Duodenal mucosa (tissue), 2 donors: ENCODE measurements at regions not wholly inside any gene's neighbourhood (a gene's known extent, or its start where the extent isn't known, plus 50 kb on each side); places are given as distances from the start of the nearest gene placed in this dataset.

Experiments used
- H3K27ac ChIP-seq: one replicate; pipeline ENCODE4 v1.7.0; 2013; ENCODE audit warnings: low read depth, low read length
- H3K27me3 ChIP-seq, 2 donors: one replicate each; pipeline ENCODE4 v1.7.0; 2013; ENCODE audit warnings: low read length in 2 of 2, control low read depth in 1 of 2; ENCODE audit not compliant: insufficient read depth in 2 of 2, control insufficient read depth in 1 of 2
- H3K36me3 ChIP-seq, 2 donors: one replicate each; pipeline ENCODE4 v1.7.0; 2013; ENCODE audit warnings: low read length in 2 of 2, control low read depth in 1 of 2; ENCODE audit not compliant: insufficient read depth in 2 of 2, control insufficient read depth in 1 of 2
- H3K4me1 ChIP-seq, 2 donors: one replicate each; pipeline ENCODE4 v1.7.0; 2013; ENCODE audit warnings: low read length in 2 of 2, control low read depth in 1 of 2; ENCODE audit not compliant: insufficient read depth in 2 of 2, control insufficient read depth in 1 of 2
- H3K4me3 ChIP-seq, 2 donors: one replicate each; pipeline ENCODE4 v1.7.0; 2013; ENCODE audit warnings: low read length in 2 of 2, low read depth in 1 of 2
- H3K9ac ChIP-seq, 2 donors: one replicate each; pipeline ENCODE4 v1.7.0; 2013; ENCODE audit warnings: low read length in 2 of 2, low read depth in 1 of 2
- H3K9me3 ChIP-seq, 2 donors: one replicate each; pipeline ENCODE4 v1.7.0; 2013; ENCODE audit warnings: low read length in 2 of 2, control low read depth in 1 of 2; ENCODE audit not compliant: control insufficient read depth in 1 of 2

DNA sequence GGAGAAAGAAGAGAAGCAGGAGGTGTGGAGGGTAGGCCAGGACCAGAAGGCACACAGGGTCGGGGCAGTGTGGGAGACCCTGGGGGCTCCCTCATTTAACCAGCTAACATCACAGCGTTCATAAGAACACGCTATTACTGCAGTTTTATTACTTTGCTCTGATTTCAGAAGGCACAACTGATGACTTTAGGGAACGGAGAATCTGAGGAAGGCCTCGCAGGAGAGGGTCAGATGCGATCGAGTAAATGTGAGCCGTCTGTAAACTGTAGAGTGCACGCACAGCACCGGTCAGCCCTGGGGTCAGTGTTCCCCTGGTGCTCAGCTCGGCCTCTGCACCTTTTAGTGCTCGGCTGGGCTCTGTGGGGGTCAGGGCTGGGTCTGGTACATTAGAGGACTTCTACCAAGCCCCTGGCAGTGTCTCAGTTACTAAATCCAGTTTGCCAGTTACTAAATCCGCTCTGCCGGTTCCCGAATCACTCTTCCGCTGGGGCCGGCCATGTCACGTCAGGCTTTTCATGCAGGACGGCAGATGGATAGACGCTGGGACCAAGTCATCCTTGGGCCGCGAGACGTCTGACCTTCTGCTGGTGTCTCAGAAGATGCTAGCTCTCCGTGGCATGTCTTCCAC lies 325.9 kb downstream of the SEC14L1 start:
- peak overlapping the region in 1 of 2 donors; percentile 2 for H3K9ac ChIP-seq
- no peaks in the 10 kb centered on the region for H3K9me3 ChIP-seq
- peaks cover 51 to 59% of the 10 kb centered on the region in 2 donors for H3K4me1 ChIP-seq
- no peaks in the 10 kb centered on the region for H3K27me3 ChIP-seq
- H3K27ac ChIP-seq = peak overlapping the region; percentile 34
- peaks cover 0 to 12% of the 10 kb centered on the region in 2 donors for H3K36me3 ChIP-seq
- H3K4me3 ChIP-seq = no peak overlapping the region

DNA sequence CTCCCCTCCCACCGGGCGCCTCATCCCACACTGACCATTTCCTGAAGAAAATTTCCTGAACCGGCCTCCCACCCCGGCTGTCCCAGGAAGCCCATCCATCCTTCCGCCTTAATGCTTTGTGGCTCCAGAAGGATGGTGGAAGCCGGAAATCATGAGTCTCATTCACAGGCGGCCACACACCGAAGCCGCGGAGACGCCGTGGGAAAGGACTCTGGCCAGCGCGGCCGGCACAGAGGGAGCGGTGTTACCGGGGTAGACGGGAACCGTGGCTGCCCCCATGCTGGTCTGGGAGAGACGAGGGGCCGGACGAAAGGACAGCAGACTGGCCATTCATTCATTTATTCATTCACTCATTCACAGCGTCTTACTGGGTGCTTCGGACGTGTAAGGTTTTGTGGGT lies 326.8 kb downstream of the SEC14L1 start:
- H3K27me3 ChIP-seq = no peaks in the 10 kb centered on the region
- H3K4me1 ChIP-seq = peaks cover 51 to 59% of the 10 kb centered on the region in 2 donors
- no peaks in the 10 kb centered on the region for H3K9me3 ChIP-seq
- no peak overlapping the region for H3K27ac ChIP-seq
- H3K4me3 ChIP-seq = no peak overlapping the region
- no peak overlapping the region for H3K9ac ChIP-seq
- peaks cover 0 to 12% of the 10 kb centered on the region in 2 donors for H3K36me3 ChIP-seq

DNA sequence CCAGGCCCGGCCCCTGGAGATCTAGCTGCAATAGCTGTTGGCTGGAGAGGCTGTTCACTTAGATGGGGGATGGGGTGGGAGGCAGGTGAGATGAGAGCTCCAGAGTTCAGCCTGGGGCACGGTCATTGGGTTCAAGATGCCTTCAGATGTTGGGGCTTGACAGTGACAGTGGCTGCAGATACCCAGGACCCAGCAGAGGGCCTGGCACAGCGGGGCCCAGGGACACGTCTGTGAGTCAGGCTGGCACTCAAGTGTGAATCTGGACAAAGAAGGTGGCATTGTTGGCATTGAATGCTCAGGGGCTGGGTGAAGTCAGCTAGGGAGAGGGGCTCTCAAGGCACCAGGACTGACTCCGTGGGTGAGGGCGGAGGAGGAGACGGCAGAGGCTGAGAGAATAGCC lies 328.1 kb downstream of the SEC14L1 start:
- Histone ChIP-seq H3K27ac (no peak overlapping the region), H3K27me3 (no peaks in the 10 kb centered on the region), H3K4me3 (no peak overlapping the region), H3K4me1 (peaks cover 58 to 62% of the 10 kb centered on the region in 2 donors), H3K36me3 (peaks cover 0 to 12% of the 10 kb centered on the region in 2 donors), H3K9ac (no peak overlapping the region), H3K9me3 (no peaks in the 10 kb centered on the region)

DNA sequence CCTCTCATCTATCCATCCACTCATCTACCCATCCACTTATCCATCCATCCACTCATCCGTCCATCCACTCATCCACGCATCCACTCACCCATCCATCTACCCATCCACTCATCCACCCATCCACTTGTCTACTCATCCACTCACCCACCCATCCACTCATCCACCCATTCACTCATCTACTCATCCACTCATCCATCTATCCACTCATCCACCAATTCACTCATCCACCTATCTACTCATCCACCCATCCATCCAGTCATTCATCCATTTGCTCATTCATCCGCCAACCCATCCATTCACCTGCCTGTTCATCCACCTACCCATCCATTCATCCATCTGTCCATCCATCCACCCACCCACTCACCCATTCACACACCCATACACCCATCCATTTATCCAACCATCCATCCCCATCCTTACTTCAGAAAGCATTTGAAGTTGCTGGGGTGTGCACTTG lies 329.6 kb downstream of the SEC14L1 start:
- H3K27ac ChIP-seq = no peak overlapping the region
- H3K9me3 ChIP-seq = no peaks in the 10 kb centered on the region
- no peak overlapping the region for H3K4me3 ChIP-seq
- H3K9ac ChIP-seq = no peak overlapping the region
- peaks cover 0 to 12% of the 10 kb centered on the region in 2 donors for H3K36me3 ChIP-seq
- H3K27me3 ChIP-seq = no peaks in the 10 kb centered on the region
- H3K4me1 ChIP-seq = peaks cover 64 to 68% of the 10 kb centered on the region in 2 donors

DNA sequence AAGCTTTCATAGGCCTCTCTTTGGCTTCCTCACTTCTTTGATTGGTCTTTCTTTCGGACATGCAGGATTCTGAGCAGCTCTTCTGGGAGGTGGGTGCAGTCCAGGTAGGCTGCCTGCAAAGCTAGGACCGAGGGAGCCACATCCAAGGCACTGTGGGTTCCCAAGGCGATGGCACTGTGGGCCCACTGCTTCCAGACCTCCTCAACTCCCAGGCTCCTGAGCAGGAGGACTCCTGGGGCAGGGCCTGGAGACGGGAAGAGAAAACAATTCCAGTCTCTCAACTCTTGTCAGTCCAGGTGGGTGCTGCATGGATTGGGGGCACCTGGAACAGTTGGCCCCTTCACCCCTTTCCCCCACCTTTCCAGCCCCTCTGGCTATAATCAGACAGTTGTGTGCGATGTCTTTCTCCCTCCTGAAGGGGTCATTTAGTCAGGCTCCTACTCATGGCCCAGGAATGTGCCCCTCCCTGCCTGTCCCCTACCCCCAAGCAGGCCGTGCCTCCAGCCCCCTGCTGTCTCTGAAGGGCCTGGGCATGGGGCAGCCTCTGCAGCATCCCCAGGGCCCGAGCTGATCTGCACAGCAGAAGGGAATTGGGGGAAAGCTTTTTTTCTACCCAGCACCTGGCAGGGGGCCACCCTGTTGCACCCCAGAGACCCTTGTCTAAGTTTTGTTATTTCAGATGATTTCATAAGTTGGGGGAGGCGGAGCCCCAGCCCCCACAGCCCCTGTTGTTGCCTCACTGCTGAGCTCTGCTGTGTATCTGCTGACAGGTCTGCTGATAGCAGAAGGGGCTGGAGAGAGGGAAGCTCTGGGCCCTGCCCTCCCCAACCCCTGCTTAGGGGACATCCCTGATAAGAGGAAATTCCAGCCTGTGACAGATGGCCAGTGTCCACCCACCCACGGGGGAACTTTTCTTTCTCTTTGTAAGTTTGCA lies 330.3 kb downstream of the SEC14L1 start:
- peaks cover 0 to 12% of the 10 kb centered on the region in 2 donors for H3K36me3 ChIP-seq
- H3K27me3 ChIP-seq = no peaks in the 10 kb centered on the region
- H3K9ac ChIP-seq = peak overlapping the region in 1 of 2 donors; percentile 16
- H3K4me1 ChIP-seq = peaks cover 66 to 72% of the 10 kb centered on the region in 2 donors
- no peaks in the 10 kb centered on the region for H3K9me3 ChIP-seq
- H3K27ac ChIP-seq = no peak overlapping the region
- peak overlapping the region in 1 of 2 donors; percentile 13 for H3K4me3 ChIP-seq

DNA sequence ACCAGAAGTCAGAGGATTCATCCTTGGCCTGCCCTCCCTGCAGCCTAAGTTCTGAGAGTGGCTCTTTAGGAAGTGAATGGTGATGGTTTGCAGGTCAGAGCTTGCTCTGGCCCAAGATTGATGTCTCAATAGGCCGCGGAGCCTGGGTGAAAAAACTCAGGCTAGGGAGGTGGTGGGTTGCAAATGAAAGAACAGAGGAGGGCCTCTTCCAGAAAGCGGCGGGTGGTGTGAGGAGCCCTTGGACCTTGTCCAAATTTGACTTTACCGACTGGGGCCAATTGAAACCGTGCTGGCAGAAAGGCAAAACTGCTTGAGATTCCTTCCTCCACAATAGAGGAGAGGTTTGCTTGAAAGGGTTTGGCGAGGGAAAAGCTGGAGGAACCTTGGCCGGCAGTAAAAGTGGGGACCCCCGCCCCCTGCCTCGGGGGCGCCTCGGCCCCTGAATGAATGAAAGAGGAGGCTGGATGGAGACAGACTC lies 331.3 kb downstream of the SEC14L1 start:
- no peaks in the 10 kb centered on the region for H3K27me3 ChIP-seq
- H3K4me1 ChIP-seq = peaks cover 65 to 67% of the 10 kb centered on the region in 2 donors
- peaks cover 0 to 7% of the 10 kb centered on the region in 2 donors for H3K36me3 ChIP-seq
- H3K9me3 ChIP-seq = no peaks in the 10 kb centered on the region
- peak overlapping the region; percentile 8 to 13 for H3K4me3 ChIP-seq
- H3K27ac ChIP-seq = peak overlapping the region; percentile 23
- H3K9ac ChIP-seq = peak overlapping the region in 1 of 2 donors; percentile 36

DNA sequence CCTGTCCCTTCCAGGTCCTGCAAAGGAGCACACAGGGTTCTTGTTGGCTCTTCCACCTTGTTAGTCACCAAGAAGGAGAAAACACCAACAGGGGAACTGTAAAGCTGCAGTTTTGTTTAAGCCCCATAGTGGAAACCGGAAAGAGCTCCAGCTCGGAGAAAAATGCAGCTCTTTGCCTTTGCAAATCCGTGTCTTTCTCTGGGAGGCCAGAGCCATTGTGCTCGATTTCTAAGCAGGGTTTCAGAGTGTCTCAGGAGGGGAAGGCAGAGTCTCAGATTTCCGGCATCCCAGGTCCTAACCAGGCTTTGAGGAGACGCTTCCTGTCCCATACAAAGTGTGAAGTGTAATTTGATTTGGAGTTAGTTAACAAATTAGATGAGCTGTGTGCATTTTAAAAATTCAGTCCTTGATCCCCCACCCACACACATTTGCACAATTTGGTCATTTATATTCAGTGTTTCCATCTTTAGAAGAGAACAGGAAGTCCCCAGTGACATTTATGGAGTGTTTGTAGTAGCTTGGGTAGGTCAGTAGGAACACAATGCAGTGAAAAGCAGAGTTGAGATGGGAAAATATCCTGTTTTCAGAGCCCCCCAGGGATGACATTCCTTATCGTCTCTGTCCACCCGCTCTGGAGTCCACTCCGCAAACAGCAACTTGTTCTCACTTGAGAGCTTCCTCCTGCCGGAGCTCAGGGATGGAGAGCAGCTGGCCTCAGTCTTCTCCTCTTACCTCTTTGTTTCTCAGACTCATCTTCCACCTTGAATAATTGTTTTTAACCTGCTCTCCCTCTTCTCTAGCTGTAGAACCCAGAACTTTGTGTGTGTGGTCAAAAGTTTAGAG lies 331.9 kb downstream of the SEC14L1 start:
- Histone ChIP-seq H3K27ac (peak overlapping the region; percentile 23), H3K9ac (peak overlapping the region in 1 of 2 donors; percentile 36), H3K4me1 (peaks cover 69 to 73% of the 10 kb centered on the region in 2 donors), H3K36me3 (peaks cover 6 to 13% of the 10 kb centered on the region in 2 donors), H3K9me3 (no peaks in the 10 kb centered on the region), H3K27me3 (no peaks in the 10 kb centered on the region), H3K4me3 (peak overlapping the region; percentile 8 to 12)

DNA sequence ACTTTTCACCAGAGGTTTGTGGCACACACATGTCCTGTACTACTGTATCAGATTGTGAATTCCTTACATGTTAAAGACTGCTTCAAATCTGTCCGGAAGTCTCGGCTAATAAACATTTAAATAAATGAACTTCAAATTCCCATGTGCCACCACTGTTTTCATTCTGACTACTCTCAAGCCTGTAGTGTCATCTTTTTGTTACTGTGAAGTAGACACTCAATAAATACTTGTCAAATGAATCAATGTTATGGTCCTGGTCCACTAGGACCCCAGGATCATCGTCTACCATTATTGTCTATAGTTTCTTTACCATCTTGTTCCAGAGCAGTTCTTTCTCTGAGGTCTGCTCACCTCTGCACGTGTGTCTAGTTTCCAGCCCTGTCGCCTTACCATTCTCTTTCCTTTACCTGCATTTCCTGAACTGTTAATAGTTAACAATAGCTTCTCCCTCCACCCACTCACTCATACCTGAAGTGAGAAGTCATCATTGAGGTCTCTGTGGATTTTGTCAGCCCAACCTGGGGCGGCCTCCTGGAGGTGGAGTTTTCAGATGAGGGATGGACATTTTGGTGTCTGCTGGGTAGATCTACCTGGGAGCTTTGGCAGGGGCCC lies 333.0 kb downstream of the SEC14L1 start:
- H3K36me3 ChIP-seq = peaks cover 9 to 14% of the 10 kb centered on the region in 2 donors
- no peaks in the 10 kb centered on the region for H3K27me3 ChIP-seq
- no peaks in the 10 kb centered on the region for H3K9me3 ChIP-seq
- no peak overlapping the region for H3K4me3 ChIP-seq
- peaks cover 67 to 76% of the 10 kb centered on the region in 2 donors for H3K4me1 ChIP-seq
- H3K9ac ChIP-seq = no peak overlapping the region
- no peak overlapping the region for H3K27ac ChIP-seq

DNA sequence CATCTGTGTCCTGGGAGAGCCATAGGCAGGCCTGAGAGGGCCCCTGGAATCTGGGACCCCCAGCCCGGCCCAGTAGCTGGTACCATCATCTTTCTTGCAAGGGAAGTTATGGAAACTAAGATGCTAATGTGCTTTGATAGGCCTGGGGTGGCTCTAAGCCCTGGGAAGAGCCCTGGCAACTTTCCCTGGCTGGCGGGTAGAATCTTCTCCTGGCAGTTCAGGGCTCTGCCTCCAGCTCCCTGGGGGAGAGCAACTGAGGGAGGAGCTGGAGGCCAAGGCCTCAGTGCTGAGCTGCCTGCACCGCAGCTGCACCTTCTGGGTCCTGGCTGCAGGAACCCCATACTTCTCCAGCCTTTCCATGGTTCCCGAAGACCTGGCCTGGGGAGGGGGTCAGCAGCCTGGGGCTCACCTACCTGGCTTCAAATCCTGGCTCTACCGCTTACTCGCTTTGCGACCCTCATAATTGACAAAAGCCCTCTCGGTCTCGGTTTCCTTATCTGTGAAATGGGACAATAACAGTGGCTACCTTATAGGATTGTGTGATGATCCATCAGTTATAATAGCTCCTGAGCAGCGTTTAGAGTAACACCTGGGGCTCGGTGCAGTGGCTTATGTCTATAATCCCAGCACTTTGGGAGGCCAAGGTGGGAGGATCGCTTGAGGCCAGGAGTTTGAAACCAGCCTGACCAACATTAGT lies 333.7 kb downstream of the SEC14L1 start:
- no peaks in the 10 kb centered on the region for H3K9me3 ChIP-seq
- no peak overlapping the region for H3K27ac ChIP-seq
- H3K27me3 ChIP-seq = no peaks in the 10 kb centered on the region
- H3K4me3 ChIP-seq = no peak overlapping the region
- peaks cover 67 to 76% of the 10 kb centered on the region in 2 donors for H3K4me1 ChIP-seq
- no peak overlapping the region for H3K9ac ChIP-seq
- H3K36me3 ChIP-seq = peaks cover 9 to 14% of the 10 kb centered on the region in 2 donors
